ENCODE measurements at regions not wholly inside any gene's neighbourhood (a gene's known extent, or its start where the extent isn't known, plus 50 kb on each side); places are given as distances from the start of the nearest gene placed in this dataset.

GRCh38 chr9:71218774-71219173, 97.4 kb upstream of the TRPM3 start:
- Histone ChIP-seq H3K27ac (ENCODE audit: low read depth, low read length) (no peak overlapping the region), H3K9me3 (ENCODE audit: control insufficient read depth, insufficient read depth, low read length) (no peaks in the 10 kb centered on the region), H3K4me3 (ENCODE audit: low read depth, low read length) (no peak overlapping the region), H3K27me3 (ENCODE audit: control insufficient read depth, insufficient read depth, low read length) (no peaks in the 10 kb centered on the region)
- no peak for DNase-seq (ENCODE audit: low read depth, low spot score)
- TF ChIP-seq CTCF (IDR thresholded peaks at IDR 0.05; ENCODE audit: low read depth, low read length), result no peak
- ChIA-PET POLR2A (no interaction called here), CTCF (no interaction called here)

- H3K4me3 ChIP-seq (ENCODE audit: low read depth, low read length), result no peak overlapping the region
- CTCF ChIA-PET, result no interaction called here
- TF ChIP-seq CTCF (IDR thresholded peaks at IDR 0.05; ENCODE audit: low read depth, low read length), result no peak
Observed at GRCh38 chr9:71213633-71214032, 92.2 kb upstream of the TRPM3 start.

GRCh38 chr9:71210326-71210725, 88.9 kb upstream of the TRPM3 start:
- no peak for DNase-seq (ENCODE audit: low read depth, low spot score)
- Histone ChIP-seq H3K27ac (ENCODE audit: low read depth, low read length) (no peak overlapping the region), H3K9me3 (ENCODE audit: control insufficient read depth, insufficient read depth, low read length) (no peaks in the 10 kb centered on the region), H3K27me3 (ENCODE audit: control insufficient read depth, insufficient read depth, low read length) (no peaks in the 10 kb centered on the region), H3K4me3 (ENCODE audit: low read depth, low read length) (no peak overlapping the region)
- TF ChIP-seq CTCF (IDR thresholded peaks at IDR 0.05; ENCODE audit: low read depth, low read length), result no peak
- ChIA-PET POLR2A (no interaction called here), CTCF (no interaction called here)

More at GRCh38 chr9:71213633-71214032, 92.2 kb upstream of the TRPM3 start:
- H3K9me3 ChIP-seq (ENCODE audit: control insufficient read depth, insufficient read depth, low read length), result no peaks in the 10 kb centered on the region
- no peaks in the 10 kb centered on the region for H3K27me3 ChIP-seq (ENCODE audit: control insufficient read depth, insufficient read depth, low read length)
- DNase-seq (ENCODE audit: low read depth, low spot score), result no peak
- POLR2A ChIA-PET, result no interaction called here
- H3K27ac ChIP-seq (ENCODE audit: low read depth, low read length), result no peak overlapping the region

GRCh38 chr9:71209890-71210289, 88.5 kb upstream of the TRPM3 start:
- no peak for TF ChIP-seq CTCF (IDR thresholded peaks at IDR 0.05; ENCODE audit: low read depth, low read length)
- ChIA-PET POLR2A (no interaction called here), CTCF (no interaction called here)
- no peak for DNase-seq (ENCODE audit: low read depth, low spot score)
- Histone ChIP-seq H3K9me3 (ENCODE audit: control insufficient read depth, insufficient read depth, low read length) (no peaks in the 10 kb centered on the region), H3K27ac (ENCODE audit: low read depth, low read length) (no peak overlapping the region), H3K27me3 (ENCODE audit: control insufficient read depth, insufficient read depth, low read length) (no peaks in the 10 kb centered on the region), H3K4me3 (ENCODE audit: low read depth, low read length) (no peak overlapping the region)

DNA sequence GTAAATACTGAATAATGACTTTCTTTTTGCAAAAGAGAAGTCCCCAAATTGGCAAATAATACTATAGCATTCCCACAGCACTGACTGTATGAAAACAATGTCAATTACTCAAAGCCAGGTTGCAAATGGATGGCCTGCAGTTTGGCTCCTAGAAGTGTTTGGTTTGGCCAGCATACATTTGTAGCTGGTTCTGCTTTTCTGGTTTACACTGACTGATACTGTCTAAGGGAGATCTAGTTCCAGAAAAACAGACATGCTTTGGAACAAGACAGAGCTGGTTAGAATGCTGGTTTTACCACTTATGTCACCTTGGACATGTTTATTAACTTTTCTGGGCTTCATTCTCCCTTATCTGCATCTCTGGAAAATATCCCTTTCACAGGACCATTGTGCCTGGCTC, 81.5 kb upstream of the TRPM3 start:
- ChIA-PET POLR2A (no interaction called here), CTCF (no interaction called here)
- H3K27ac ChIP-seq (ENCODE audit: low read depth, low read length), result no peak overlapping the region
- TF ChIP-seq CTCF (IDR thresholded peaks at IDR 0.05; ENCODE audit: low read depth, low read length), result no peak
- no peaks in the 10 kb centered on the region for H3K27me3 ChIP-seq (ENCODE audit: control insufficient read depth, insufficient read depth, low read length)
- no peak overlapping the region for H3K4me3 ChIP-seq (ENCODE audit: low read depth, low read length)
- DNase-seq (ENCODE audit: low read depth, low spot score), result no peak
- H3K9me3 ChIP-seq (ENCODE audit: control insufficient read depth, insufficient read depth, low read length), result no peaks in the 10 kb centered on the region
